DOHH2 (cell line): ENCODE measurements at regions not wholly inside any gene's neighbourhood (a gene's known extent, or its start where the extent isn't known, plus 50 kb on each side); places are given as distances from the start of the nearest gene placed in this dataset.

Experiments used
- H3F3A ChIP-seq: fragments of 200-600 bp; sonication (generic), shearing (Covaris generic); 2 replicates; pipeline ENCODE4 v1.6.0; 2016; ENCODE audit warnings: antibody characterized with exemption, mild to moderate bottlenecking; ENCODE audit not compliant: control insufficient read depth, insufficient read depth
- H3K27ac ChIP-seq: fragments of 200-600 bp; sonication (generic); 2 replicates; pipeline ENCODE4 v1.5.1; 2014; ENCODE audit warnings: low read depth, mild to moderate bottlenecking, low read length, moderate library complexity
- H3K27me3 ChIP-seq: fragments of 200-600 bp; sonication (generic); 2 replicates; pipeline ENCODE4 v1.6.1; 2014; ENCODE audit warnings: mild to moderate bottlenecking, low read length, mixed read lengths; ENCODE audit not compliant: control insufficient read depth
- H3K36me3 ChIP-seq: fragments of 200-600 bp; sonication (generic); 2 replicates; pipeline ENCODE4 v1.6.1; 2014; ENCODE audit warnings: mild to moderate bottlenecking, low read length, moderate library complexity, mixed read lengths; ENCODE audit not compliant: control insufficient read depth
- H3K4me1 ChIP-seq: fragments of 200-600 bp; sonication (generic); 2 replicates; pipeline ENCODE4 v1.6.1; 2014; ENCODE audit warnings: mild to moderate bottlenecking, low read length, mixed read lengths; ENCODE audit not compliant: control insufficient read depth
- H3K4me2 ChIP-seq: fragments of 200-600 bp; sonication (generic); 2 replicates; pipeline ENCODE4 v1.6.0; 2014; ENCODE audit warnings: mild to moderate bottlenecking, low read length, moderate library complexity
- H3K4me3 ChIP-seq: fragments of 200-600 bp; sonication (generic); 2 replicates; pipeline ENCODE4 v1.5.1; 2014; ENCODE audit warnings: mild to moderate bottlenecking, low read length, mixed read lengths
- H3K79me2 ChIP-seq: fragments of 200-600 bp; sonication (generic); 2 replicates; pipeline ENCODE4 v1.6.1; 2014; ENCODE audit warnings: mild to moderate bottlenecking, low read length, mixed read lengths; ENCODE audit not compliant: control insufficient read depth
- H3K9me2 ChIP-seq: fragments of 200-600 bp; sonication (generic); replicated peaks from 2 replicates; pipeline ENCODE4 v1.6.1; 2014; ENCODE audit warnings: mild to moderate bottlenecking, low read length, mixed read lengths; ENCODE audit not compliant: control insufficient read depth
- H3K9me3 ChIP-seq: fragments of 200-600 bp; sonication (generic); 2 replicates; pipeline ENCODE4 v1.6.1; 2014; ENCODE audit warnings: antibody characterized with exemption, low read length, mixed read lengths; ENCODE audit not compliant: control insufficient read depth, insufficient read depth
- H4K20me1 ChIP-seq: fragments of 200-600 bp; sonication (generic); 2 replicates; pipeline ENCODE4 v1.6.0; 2014; ENCODE audit warnings: low read depth, mild to moderate bottlenecking, antibody characterized with exemption, low read length, moderate library complexity; ENCODE audit not compliant: control insufficient read depth, insufficient read depth
- EZH2phosphoT487 ChIP-seq: fragments of 200-600 bp; sonication (generic); IDR thresholded peaks from 2 replicates; pipeline ENCODE4 v1.6.1; 2017; ENCODE audit warnings: borderline replicate concordance, mild to moderate bottlenecking, antibody characterized with exemption, low read length, moderate library complexity, mixed read lengths
- TF ChIP-seq, protein P1 (sequence below): fragments of 200-600 bp; sonication (generic); IDR thresholded peaks from one replicate; pipeline ENCODE4 v1.5.1; 2014; ENCODE audit warnings: antibody characterized with exemption, mild to moderate bottlenecking, low read depth, low read length; ENCODE audit not compliant: poor library complexity, severe bottlenecking

DNA sequence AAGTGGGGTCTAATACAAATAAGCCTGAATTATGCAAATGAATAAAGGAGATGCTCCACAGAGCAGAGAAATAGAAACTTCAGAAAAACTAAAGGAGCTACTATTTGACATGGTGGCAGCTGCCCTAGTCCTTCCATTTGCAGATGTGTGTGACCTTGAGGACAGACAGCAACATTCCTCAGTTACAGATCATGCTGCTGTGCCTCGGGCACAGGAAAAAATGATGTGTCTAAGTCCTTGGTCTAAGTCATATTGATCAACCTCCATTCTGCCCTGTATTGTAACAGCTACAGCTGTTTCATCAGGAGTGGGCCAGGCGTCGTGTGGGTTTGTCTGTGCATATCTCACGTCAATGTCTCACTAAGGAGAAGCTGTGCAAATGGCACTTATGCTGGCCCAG is 710.4 kb downstream of the TNS3 start:
- Histone ChIP-seq H4K20me1 (no peaks in the 10 kb centered on the region), H3K9me3 (no peaks in the 10 kb centered on the region), H3K4me2 (no peak overlapping the region), H3K36me3 (no peaks in the 10 kb centered on the region), H3K4me1 (no peaks in the 10 kb centered on the region), H3K27ac (no peak overlapping the region), H3K9me2 (no peaks in the 10 kb centered on the region), H3K4me3 (no peak overlapping the region), H3F3A (no peaks in the 10 kb centered on the region), H3K79me2 (no peaks in the 10 kb centered on the region), H3K27me3 (no peaks in the 10 kb centered on the region)
- TF ChIP-seq, protein P1, sequence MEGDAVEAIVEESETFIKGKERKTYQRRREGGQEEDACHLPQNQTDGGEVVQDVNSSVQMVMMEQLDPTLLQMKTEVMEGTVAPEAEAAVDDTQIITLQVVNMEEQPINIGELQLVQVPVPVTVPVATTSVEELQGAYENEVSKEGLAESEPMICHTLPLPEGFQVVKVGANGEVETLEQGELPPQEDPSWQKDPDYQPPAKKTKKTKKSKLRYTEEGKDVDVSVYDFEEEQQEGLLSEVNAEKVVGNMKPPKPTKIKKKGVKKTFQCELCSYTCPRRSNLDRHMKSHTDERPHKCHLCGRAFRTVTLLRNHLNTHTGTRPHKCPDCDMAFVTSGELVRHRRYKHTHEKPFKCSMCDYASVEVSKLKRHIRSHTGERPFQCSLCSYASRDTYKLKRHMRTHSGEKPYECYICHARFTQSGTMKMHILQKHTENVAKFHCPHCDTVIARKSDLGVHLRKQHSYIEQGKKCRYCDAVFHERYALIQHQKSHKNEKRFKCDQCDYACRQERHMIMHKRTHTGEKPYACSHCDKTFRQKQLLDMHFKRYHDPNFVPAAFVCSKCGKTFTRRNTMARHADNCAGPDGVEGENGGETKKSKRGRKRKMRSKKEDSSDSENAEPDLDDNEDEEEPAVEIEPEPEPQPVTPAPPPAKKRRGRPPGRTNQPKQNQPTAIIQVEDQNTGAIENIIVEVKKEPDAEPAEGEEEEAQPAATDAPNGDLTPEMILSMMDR = no peak
- TF ChIP-seq EZH2phosphoT487 = no peak

DNA sequence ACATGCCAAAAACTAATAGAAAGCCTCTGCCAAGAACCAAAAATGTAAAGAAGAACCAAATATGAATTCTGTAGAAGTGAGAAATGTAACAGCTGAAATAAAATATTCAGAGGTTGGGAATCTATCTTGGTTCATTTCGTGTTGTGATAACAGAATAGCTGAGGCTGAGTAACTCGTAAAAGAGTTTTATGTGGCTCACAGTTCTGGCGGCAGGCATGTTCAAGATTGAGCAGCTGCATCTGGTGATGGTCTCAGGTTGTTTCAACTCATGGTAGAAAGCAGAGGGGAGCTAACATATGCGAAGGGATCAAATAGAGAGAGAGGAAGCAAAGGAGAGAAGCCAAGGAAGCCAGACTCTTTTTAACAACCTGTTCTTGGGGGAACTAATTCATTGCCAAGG is 717.2 kb downstream of the TNS3 start:
- no peak overlapping the region for H3K4me3 ChIP-seq
- no peak overlapping the region for H3K4me2 ChIP-seq
- TF ChIP-seq EZH2phosphoT487 = no peak
- TF ChIP-seq, protein P1 = no peak
- H3K27ac ChIP-seq = no peak overlapping the region
- no peaks in the 10 kb centered on the region for H3K4me1 ChIP-seq
- H3F3A ChIP-seq = no peaks in the 10 kb centered on the region
- no peaks in the 10 kb centered on the region for H3K79me2 ChIP-seq
- no peaks in the 10 kb centered on the region for H4K20me1 ChIP-seq
- H3K9me2 ChIP-seq = no peaks in the 10 kb centered on the region
- no peaks in the 10 kb centered on the region for H3K9me3 ChIP-seq
- no peaks in the 10 kb centered on the region for H3K27me3 ChIP-seq
- H3K36me3 ChIP-seq = no peaks in the 10 kb centered on the region

DNA sequence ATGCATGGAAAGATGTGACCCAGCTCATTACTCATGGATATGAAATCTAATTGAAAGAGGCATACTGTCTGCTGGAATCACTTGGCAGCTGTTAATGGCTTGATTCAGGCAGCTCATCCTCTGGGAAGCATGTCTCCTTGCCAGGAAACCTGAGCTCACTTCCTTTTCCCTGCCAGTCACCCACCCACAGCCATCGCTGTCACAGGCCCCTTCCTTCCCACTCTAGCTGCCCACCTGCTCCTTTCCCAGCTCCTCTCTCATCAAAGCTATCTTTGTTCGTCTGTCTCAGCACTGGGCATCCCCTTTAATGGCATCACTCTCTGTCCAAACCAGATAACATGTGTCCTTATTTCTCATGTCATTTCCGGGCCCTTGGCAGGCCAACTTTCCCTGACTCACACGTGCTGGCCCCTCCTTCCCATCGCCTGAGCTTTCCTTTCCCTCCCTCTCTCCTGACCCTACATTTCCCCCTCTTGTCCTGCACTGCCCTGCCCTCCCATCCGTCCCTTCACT is 721.9 kb downstream of the TNS3 start:
- no peaks in the 10 kb centered on the region for H4K20me1 ChIP-seq
- H3K79me2 ChIP-seq = no peaks in the 10 kb centered on the region
- TF ChIP-seq, protein P1 = no peak
- TF ChIP-seq EZH2phosphoT487 = no peak
- H3K36me3 ChIP-seq = no peaks in the 10 kb centered on the region
- H3K4me3 ChIP-seq = no peak overlapping the region
- H3F3A ChIP-seq = no peaks in the 10 kb centered on the region
- H3K9me3 ChIP-seq = no peaks in the 10 kb centered on the region
- H3K27me3 ChIP-seq = no peaks in the 10 kb centered on the region
- no peaks in the 10 kb centered on the region for H3K4me1 ChIP-seq
- no peak overlapping the region for H3K4me2 ChIP-seq
- H3K27ac ChIP-seq = no peak overlapping the region
- H3K9me2 ChIP-seq = no peaks in the 10 kb centered on the region

DNA sequence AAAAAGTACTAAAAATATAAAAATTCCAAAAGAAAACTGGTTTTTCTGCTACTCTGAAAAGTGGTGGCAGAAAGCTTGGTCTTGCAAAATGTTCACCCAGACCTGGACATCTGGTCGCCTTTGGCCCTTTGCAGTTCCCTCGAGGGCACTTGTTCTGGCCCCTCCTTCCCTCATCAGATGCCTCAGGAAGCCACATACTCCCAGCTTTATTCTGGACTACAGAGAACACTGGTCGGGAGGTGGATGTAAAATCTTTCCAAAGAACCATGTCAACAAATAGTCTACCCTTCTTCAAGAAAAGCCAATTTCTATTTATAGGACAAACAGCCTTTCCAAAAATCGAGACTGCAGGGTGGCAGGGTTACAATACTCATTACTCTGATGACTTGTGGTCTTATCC is 726.1 kb downstream of the TNS3 start:
- Histone ChIP-seq H3K4me2 (no peak overlapping the region), H3K36me3 (no peaks in the 10 kb centered on the region), H3K4me1 (no peaks in the 10 kb centered on the region), H3K27ac (no peak overlapping the region), H4K20me1 (no peaks in the 10 kb centered on the region), H3K79me2 (no peaks in the 10 kb centered on the region), H3K27me3 (no peaks in the 10 kb centered on the region), H3K9me3 (no peaks in the 10 kb centered on the region), H3K4me3 (no peak overlapping the region), H3K9me2 (no peaks in the 10 kb centered on the region), H3F3A (no peaks in the 10 kb centered on the region)
- TF ChIP-seq, protein P1 = no peak
- TF ChIP-seq EZH2phosphoT487 = no peak
